ENCODE measurements at regions not wholly inside any gene's neighbourhood (a gene's known extent, or its start where the extent isn't known, plus 50 kb on each side); places are given as distances from the start of the nearest gene placed in this dataset.

GRCh38 chr16:54719624-54720023 lies 211.0 kb upstream of the IRX5 start:
- Histone ChIP-seq H3K4me1 (no peaks in the 10 kb centered on the region), H3K4me3 (no peak overlapping the region), H3K27ac (no peak overlapping the region), H3K9me3 (no peaks in the 10 kb centered on the region), H3K36me3 (no peaks in the 10 kb centered on the region), H3K27me3 (ENCODE audit: low read depth) (no peaks in the 10 kb centered on the region)
- TF ChIP-seq CTCF (IDR thresholded peaks at IDR 0.05) = no peak
- DNase-seq (no peak), ATAC-seq (no peak)
- intact Hi-C loops (cut with DNase I) = no loop called here

GRCh38 chr16:54718376-54718775 lies 212.3 kb upstream of the IRX5 start:
- no peak for DNase-seq
- H3K27ac ChIP-seq = no peak overlapping the region
- intact Hi-C loops (cut with DNase I) = no loop called here
- no peaks in the 10 kb centered on the region for H3K9me3 ChIP-seq
- H3K4me1 ChIP-seq = no peaks in the 10 kb centered on the region
- H3K36me3 ChIP-seq = no peaks in the 10 kb centered on the region
- ATAC-seq = no peak
- TF ChIP-seq CTCF (IDR thresholded peaks at IDR 0.05) = no peak
- H3K4me3 ChIP-seq = no peak overlapping the region
- no peaks in the 10 kb centered on the region for H3K27me3 ChIP-seq (ENCODE audit: low read depth)

GRCh38 chr16:54715011-54715410 lies 215.7 kb upstream of the IRX5 start:
- no peak overlapping the region for H3K27ac ChIP-seq
- H3K4me3 ChIP-seq = no peak overlapping the region
- no peaks in the 10 kb centered on the region for H3K4me1 ChIP-seq
- no peaks in the 10 kb centered on the region for H3K36me3 ChIP-seq
- H3K27me3 ChIP-seq (ENCODE audit: low read depth) = no peaks in the 10 kb centered on the region
- no peaks in the 10 kb centered on the region for H3K9me3 ChIP-seq
- ATAC-seq = no peak
- DNase-seq = no peak
- TF ChIP-seq CTCF (IDR thresholded peaks at IDR 0.05) = no peak
- intact Hi-C loops (cut with DNase I) = no loop called here

GRCh38 chr16:54712866-54713265 lies 217.8 kb upstream of the IRX5 start:
- Histone ChIP-seq H3K9me3 (no peaks in the 10 kb centered on the region), H3K27ac (no peak overlapping the region), H3K4me1 (no peaks in the 10 kb centered on the region), H3K4me3 (no peak overlapping the region), H3K36me3 (no peaks in the 10 kb centered on the region), H3K27me3 (ENCODE audit: low read depth) (no peaks in the 10 kb centered on the region)
- ATAC-seq (no peak), DNase-seq (no peak)
- intact Hi-C loops (cut with DNase I) = no loop called here
- no peak for TF ChIP-seq CTCF (IDR thresholded peaks at IDR 0.05)

GRCh38 chr16:54707813-54708212 lies 222.9 kb upstream of the IRX5 start:
- no peak for DNase-seq
- intact Hi-C loops (cut with DNase I) = no loop called here

More at GRCh38 chr16:54707813-54708212, 222.9 kb upstream of the IRX5 start:
- no peaks in the 10 kb centered on the region for H3K4me1 ChIP-seq
- no peaks in the 10 kb centered on the region for H3K36me3 ChIP-seq
- no peak for ATAC-seq
- no peaks in the 10 kb centered on the region for H3K27me3 ChIP-seq (ENCODE audit: low read depth)
- TF ChIP-seq CTCF (IDR thresholded peaks at IDR 0.05) = no peak
- H3K4me3 ChIP-seq = no peak overlapping the region
- no peak overlapping the region for H3K27ac ChIP-seq
- no peaks in the 10 kb centered on the region for H3K9me3 ChIP-seq

Data from lower lobe of right lung (tissue), 2 donors.